Trophoblast cell (in vitro differentiated cells and primary cell): ENCODE measurements at regions not wholly inside any gene's neighbourhood (a gene's known extent, or its start where the extent isn't known, plus 50 kb on each side); places are given as distances from the start of the nearest gene placed in this dataset.

ENCODE experiments used
- DNase-seq, 2 donors: peaks; one replicate each; pipeline ENCODE4 v3.0.0-alpha.2; 2016
- H2AFZ ChIP-seq: 2 replicates; pipeline ENCODE4 v1.6.1; 2013; ENCODE audit warnings: low read length, moderate library complexity, mild to moderate bottlenecking; ENCODE audit not compliant: insufficient read depth, poor library complexity
- H2AK5ac ChIP-seq: 2 replicates; pipeline ENCODE4 v1.6.1; 2013; ENCODE audit warnings: mild to moderate bottlenecking, low read length
- H2BK120ac ChIP-seq: 2 replicates; pipeline ENCODE4 v1.6.1; 2013; ENCODE audit warnings: low read length, mild to moderate bottlenecking, moderate library complexity; ENCODE audit not compliant: insufficient read depth, poor library complexity
- H2BK12ac ChIP-seq: 2 replicates; pipeline ENCODE4 v1.6.1; 2013; ENCODE audit warnings: mild to moderate bottlenecking, low read length, moderate library complexity
- H2BK5ac ChIP-seq: 2 replicates; pipeline ENCODE4 v1.6.1; 2013; ENCODE audit warnings: low read length, low read depth, moderate library complexity, mild to moderate bottlenecking; ENCODE audit not compliant: poor library complexity
- H3K14ac ChIP-seq: 2 replicates; pipeline ENCODE4 v1.6.1; 2013; ENCODE audit warnings: mild to moderate bottlenecking, low read length
- H3K18ac ChIP-seq: 2 replicates; pipeline ENCODE4 v1.6.1; 2013; ENCODE audit warnings: mild to moderate bottlenecking, low read length
- H3K23ac ChIP-seq: 2 replicates; pipeline ENCODE4 v1.6.1; 2013; ENCODE audit warnings: low read length
- H3K27ac ChIP-seq: 2 replicates; pipeline ENCODE4 v1.5.1; 2013; ENCODE audit warnings: low read depth, mild to moderate bottlenecking, inconsistent platforms, low read length, moderate library complexity
- H3K27me3 ChIP-seq: 2 replicates; pipeline ENCODE4 v1.6.1; 2013; ENCODE audit warnings: inconsistent platforms, mild to moderate bottlenecking, low read length, moderate library complexity; ENCODE audit not compliant: insufficient read depth
- H3K36me3 ChIP-seq, 2 experiments: 1 replicate in 1 of 2; 2 replicates in 1 of 2; pipeline ENCODE4 v1.6.1; 2013; ENCODE audit warnings: low read length in 2 of 2, mild to moderate bottlenecking in 2 of 2, moderate library complexity in 1 of 2; ENCODE audit not compliant: insufficient read depth in 2 of 2, control insufficient read depth in 1 of 2
- H3K4ac ChIP-seq: 2 replicates; pipeline ENCODE4 v1.6.1; 2013; ENCODE audit warnings: low read depth, mild to moderate bottlenecking, low read length, moderate library complexity
- H3K4me1 ChIP-seq, 2 experiments: 1 replicate in 1 of 2; 2 replicates in 1 of 2; pipeline ENCODE4 v1.6.1; 2013; ENCODE audit warnings: low read length in 2 of 2, mild to moderate bottlenecking in 2 of 2, moderate library complexity in 1 of 2; ENCODE audit not compliant: insufficient read depth in 2 of 2, control insufficient read depth in 1 of 2
- H3K4me2 ChIP-seq: 2 replicates; pipeline ENCODE4 v1.6.1; 2013; ENCODE audit warnings: inconsistent platforms, mild to moderate bottlenecking, low read length, moderate library complexity
- H3K4me3 ChIP-seq: 2 replicates; pipeline ENCODE4 v1.5.1; 2013; ENCODE audit warnings: mild to moderate bottlenecking, low read depth, low read length, inconsistent platforms
- H3K79me1 ChIP-seq: one replicate; pipeline ENCODE4 v1.6.1; 2013; ENCODE audit warnings: low read length
- H3K79me2 ChIP-seq: 2 replicates; pipeline ENCODE4 v1.6.1; 2013; ENCODE audit warnings: low read length, mild to moderate bottlenecking; ENCODE audit not compliant: control insufficient read depth, insufficient read depth, poor library complexity
- H3K9ac ChIP-seq: 2 replicates; pipeline ENCODE4 v1.6.1; 2013; ENCODE audit warnings: mild to moderate bottlenecking, low read length
- H3K9me3 ChIP-seq: 2 replicates; pipeline ENCODE4 v1.6.1; 2013; ENCODE audit warnings: low read depth, mild to moderate bottlenecking, control low read depth, inconsistent platforms, low read length; ENCODE audit not compliant: insufficient read depth
- H4K12ac ChIP-seq: 2 replicates; pipeline ENCODE4 v1.6.1; 2013; ENCODE audit warnings: low read depth, mild to moderate bottlenecking, low read length, moderate library complexity
- H4K8ac ChIP-seq: 2 replicates; pipeline ENCODE4 v1.6.1; 2013; ENCODE audit warnings: low read depth, mild to moderate bottlenecking, low read length, moderate library complexity
- H4K91ac ChIP-seq: one replicate; pipeline ENCODE4 v1.6.1; 2013; ENCODE audit warnings: low read depth, mild to moderate bottlenecking, low read length, moderate library complexity
- WGBS: extraction: QIAGEN DNeasy Blood & Tissue Kit; methylation state at CpG from one replicate; pipeline ENCODE4 v1.1.7; 2013; ENCODE audit warnings: missing lambda C conversion rate; ENCODE audit not compliant: insufficient read length, insufficient coverage; ENCODE audit errors: extremely low coverage; 5-methylcytosine and 5-hydroxymethylcytosine counted together

- Histone ChIP-seq H3K4ac (no peak overlapping the region), H3K27me3 (no peaks in the 10 kb centered on the region), H3K9me3 (no peaks in the 10 kb centered on the region), H3K79me2 (no peaks in the 10 kb centered on the region), H3K14ac (no peak overlapping the region), H2BK120ac (no peak overlapping the region), H3K36me3 (no peaks in the 10 kb centered on the region), H3K4me3 (no peak overlapping the region), H3K27ac (no peak overlapping the region), H4K91ac (no peak overlapping the region), H3K9ac (no peak overlapping the region), H3K4me1 (no peaks in the 10 kb centered on the region), H2BK5ac (no peak overlapping the region), H2BK12ac (no peak overlapping the region), H3K79me1 (no peaks in the 10 kb centered on the region), H4K12ac (no peak overlapping the region), H2AFZ (no peak overlapping the region), H2AK5ac (no peak overlapping the region), H4K8ac (no peak overlapping the region), H3K4me2 (no peak overlapping the region), H3K18ac (no peak overlapping the region), H3K23ac (no peak overlapping the region)
- no peak for DNase-seq
- no CpG with 5 or more reads among the region's 2 CpGs for WGBS
These were observed 539.1 kb downstream of the SI start for GRCh38 chr3:164539215-164539614.

- Histone ChIP-seq H2BK5ac (no peak overlapping the region), H3K79me2 (no peaks in the 10 kb centered on the region), H3K36me3 (no peaks in the 10 kb centered on the region), H2AK5ac (no peak overlapping the region), H3K4me3 (no peak overlapping the region), H3K79me1 (no peaks in the 10 kb centered on the region), H2AFZ (no peak overlapping the region), H2BK12ac (no peak overlapping the region), H4K91ac (no peak overlapping the region), H3K27ac (no peak overlapping the region), H3K9me3 (no peaks in the 10 kb centered on the region), H2BK120ac (no peak overlapping the region), H3K4me1 (no peaks in the 10 kb centered on the region), H3K23ac (no peak overlapping the region), H4K12ac (no peak overlapping the region), H3K14ac (no peak overlapping the region), H3K4ac (no peak overlapping the region), H3K18ac (no peak overlapping the region), H3K9ac (no peak overlapping the region), H3K27me3 (no peaks in the 10 kb centered on the region), H4K8ac (no peak overlapping the region), H3K4me2 (no peak overlapping the region)
- no peak for DNase-seq
These were observed 540.8 kb downstream of the SI start for GRCh38 chr3:164537485-164537884.

GRCh38 chr3:164533275-164533674 is 545.0 kb downstream of the SI start:
- no CpG with 5 or more reads among the region's 3 CpGs for WGBS
- no peaks in the 10 kb centered on the region for H3K9me3 ChIP-seq

GRCh38 chr3:164526250-164526649 is 552.0 kb downstream of the SI start:
- Histone ChIP-seq H2AK5ac (no peak overlapping the region), H2BK12ac (no peak overlapping the region), H3K14ac (no peak overlapping the region), H3K4me2 (no peak overlapping the region), H2AFZ (no peak overlapping the region), H3K27me3 (no peaks in the 10 kb centered on the region), H4K12ac (no peak overlapping the region), H3K27ac (no peak overlapping the region), H2BK5ac (no peak overlapping the region), H3K23ac (no peak overlapping the region), H4K91ac (no peak overlapping the region), H3K9me3 (peaks cover 5% of the 10 kb centered on the region), H3K4me3 (no peak overlapping the region), H3K36me3 (no peaks in the 10 kb centered on the region), H3K18ac (no peak overlapping the region), H3K79me1 (no peaks in the 10 kb centered on the region), H2BK120ac (no peak overlapping the region), H4K8ac (no peak overlapping the region), H3K9ac (no peak overlapping the region), H3K4me1 (no peaks in the 10 kb centered on the region), H3K79me2 (no peaks in the 10 kb centered on the region), H3K4ac (no peak overlapping the region)
- no CpG with 5 or more reads among the region's 2 CpGs for WGBS
- DNase-seq: no peak

More at GRCh38 chr3:164533275-164533674, 545.0 kb downstream of the SI start:
- no peak overlapping the region for H3K23ac ChIP-seq
- no peak overlapping the region for H4K91ac ChIP-seq
- no peaks in the 10 kb centered on the region for H3K36me3 ChIP-seq
- no peak overlapping the region for H4K8ac ChIP-seq
- H2BK5ac ChIP-seq: no peak overlapping the region
- no peak overlapping the region for H3K4me2 ChIP-seq
- no peaks in the 10 kb centered on the region for H3K79me2 ChIP-seq
- no peak for DNase-seq
- H3K4ac ChIP-seq: no peak overlapping the region
- H3K18ac ChIP-seq: no peak overlapping the region
- H2AFZ ChIP-seq: no peak overlapping the region
- H4K12ac ChIP-seq: no peak overlapping the region
- H3K4me1 ChIP-seq: no peaks in the 10 kb centered on the region
- no peak overlapping the region for H3K14ac ChIP-seq
- no peak overlapping the region for H3K4me3 ChIP-seq
- no peak overlapping the region for H2BK120ac ChIP-seq
- no peak overlapping the region for H3K27ac ChIP-seq
- no peaks in the 10 kb centered on the region for H3K79me1 ChIP-seq
- no peak overlapping the region for H3K9ac ChIP-seq
- H2AK5ac ChIP-seq: no peak overlapping the region
- H3K27me3 ChIP-seq: no peaks in the 10 kb centered on the region
- H2BK12ac ChIP-seq: no peak overlapping the region

- Histone ChIP-seq H3K9ac (no peak overlapping the region), H3K4me3 (no peak overlapping the region), H4K91ac (no peak overlapping the region), H3K18ac (no peak overlapping the region), H4K8ac (no peak overlapping the region), H3K79me1 (no peaks in the 10 kb centered on the region), H3K27me3 (no peaks in the 10 kb centered on the region), H3K79me2 (no peaks in the 10 kb centered on the region), H3K4me1 (no peaks in the 10 kb centered on the region), H2BK120ac (no peak overlapping the region), H3K4me2 (no peak overlapping the region), H3K36me3 (no peaks in the 10 kb centered on the region), H2AK5ac (no peak overlapping the region), H4K12ac (no peak overlapping the region), H3K23ac (peak overlapping the region; percentile 90), H2BK5ac (no peak overlapping the region), H3K27ac (no peak overlapping the region), H3K4ac (no peak overlapping the region), H2AFZ (no peak overlapping the region), H3K14ac (no peak overlapping the region), H3K9me3 (peaks cover 8% of the 10 kb centered on the region), H2BK12ac (no peak overlapping the region)
- DNase-seq: no peak
These were observed 554.1 kb downstream of the SI start for GRCh38 chr3:164524201-164524600.
